T-cell (primary cell): ENCODE measurements at regions not wholly inside any gene's neighbourhood (a gene's known extent, or its start where the extent isn't known, plus 50 kb on each side); places are given as distances from the start of the nearest gene placed in this dataset.

Experiments
- ATAC-seq, 4 experiments: fragments of 200-7000 bp in 3 of 4; fragments of 150-1000 bp in 1 of 4; cut with Tn5 transposase; replicated peaks in 1 of 4; 1 replicate in 3 of 4; 2 replicates in 1 of 4; pipeline ENCODE4 v1.10.0; 2021; ENCODE audit warnings: moderate library complexity in 3 of 4, mild to moderate bottlenecking in 2 of 4, moderate number of reproducible peaks in 1 of 4
- CTCF ChIA-PET, 2 donors: fragments of 300-600 bp; sonication (Branson Sonifier 250); formaldehyde crosslinking; loops; one replicate each; lab custom pipeline; 2022; ENCODE audit warnings: antibody characterized with exemption in 2 of 2; lab: Charles Lee
- POLR2A ChIA-PET, 2 donors: fragments of 300-600 bp; sonication (Branson Sonifier 250); formaldehyde crosslinking; loops; one replicate each; lab custom pipeline; 2022; ENCODE audit warnings: antibody characterized with exemption in 2 of 2; lab: Charles Lee
- DNase-seq, 35 experiments: peaks; one replicate each; pipeline versions ENCODE4 v3.0.0 to v3.0.0-alpha.2; 2013 to 2023
- H3K27ac ChIP-seq: one replicate; pipeline ENCODE4 v1.5.1; 2013; ENCODE audit warnings: low read length
- H3K27me3 ChIP-seq, 2 experiments: replicated peaks in 1 of 2; 1 replicate in 1 of 2; 2 replicates in 1 of 2; pipeline versions ENCODE4 v1.6.1 to v1.7.0; 2013; ENCODE audit warnings: low read length in 1 of 2, mixed read lengths in 1 of 2; ENCODE audit not compliant: control insufficient read depth in 2 of 2, insufficient read depth in 2 of 2; ENCODE audit errors: extremely low read depth in 1 of 2
- H3K36me3 ChIP-seq, 2 donors: 1 replicate in 1 of 2; 2 replicates in 1 of 2; pipeline versions ENCODE4 v1.6.1 to v1.7.0; 2013; ENCODE audit warnings: low read length in 1 of 2; ENCODE audit not compliant: control insufficient read depth in 2 of 2, insufficient read depth in 1 of 2; ENCODE audit errors: extremely low read depth in 1 of 2
- H3K4me1 ChIP-seq, 2 experiments: 1 replicate in 1 of 2; 2 replicates in 1 of 2; pipeline versions ENCODE4 v1.6.1 to v1.7.0; 2013; ENCODE audit warnings: low read length in 2 of 2, mixed read lengths in 1 of 2; ENCODE audit not compliant: insufficient read depth in 2 of 2, control insufficient read depth in 1 of 2; ENCODE audit errors: extremely low read depth in 1 of 2
- H3K4me3 ChIP-seq, 2 donors: 1 replicate in 1 of 2; 2 replicates in 1 of 2; pipeline versions ENCODE4 v1.5.1 to v1.7.0; 2013; ENCODE audit warnings: mild to moderate bottlenecking in 2 of 2, low read length in 1 of 2, moderate library complexity in 1 of 2; ENCODE audit not compliant: control insufficient read depth in 1 of 2; ENCODE audit errors: extremely low read depth in 1 of 2
- H3K9me3 ChIP-seq: 2 replicates; pipeline ENCODE4 v1.7.0; 2013
- H3K27ac Mint-ChIP-seq, 2 donors: one replicate each; pipeline ENCODE4 v1.8.0; 2020 to 2021; ENCODE audit warnings: mild to moderate bottlenecking in 2 of 2, mixed read lengths in 2 of 2
- H3K27me3 Mint-ChIP-seq, 2 donors: one replicate each; pipeline ENCODE4 v1.8.0; 2021 to 2022; ENCODE audit warnings: mixed read lengths in 2 of 2
- H3K36me3 Mint-ChIP-seq: one replicate; pipeline ENCODE4 v1.8.0; 2021; ENCODE audit warnings: mixed read lengths
- H3K4me1 Mint-ChIP-seq, 3 donors: one replicate each; pipeline ENCODE4 v1.8.0; 2020 to 2022; ENCODE audit warnings: mixed read lengths in 3 of 3, mild to moderate bottlenecking in 1 of 3
- H3K4me3 Mint-ChIP-seq, 3 donors: one replicate each; pipeline ENCODE4 v1.8.0; 2020 to 2022; ENCODE audit warnings: mild to moderate bottlenecking in 3 of 3, mixed read lengths in 3 of 3, moderate library complexity in 3 of 3
- H3K9me3 Mint-ChIP-seq, 3 donors: one replicate each; pipeline ENCODE4 v1.8.0; 2020 to 2022; ENCODE audit warnings: mixed read lengths in 3 of 3
- WGBS: methylation state at CpG from one replicate; pipeline ENCODE4 v1.1.5; 2013; ENCODE audit warnings: missing lambda C conversion rate; ENCODE audit not compliant: insufficient coverage; 5-methylcytosine and 5-hydroxymethylcytosine counted together

GRCh38 chr10:45211576-45211975 is 103.8 kb downstream of the OR13A1 start:
- Mint-ChIP-seq H3K36me3 (no peaks in the 10 kb centered on the region), H3K27me3 (peaks cover 18 to 22% of the 10 kb centered on the region in 2 donors), H3K9me3 (peaks cover 0 to 9% (median 3%) of the 10 kb centered on the region in 3 donors), H3K27ac (no peak overlapping the region), H3K4me3 (no peak overlapping the region), H3K4me1 (no peaks in the 10 kb centered on the region)
- Histone ChIP-seq H3K4me3 (no peak overlapping the region), H3K4me1 (no peaks in the 10 kb centered on the region), H3K27ac (no peak overlapping the region), H3K9me3 (no peaks in the 10 kb centered on the region), H3K36me3 (no peaks in the 10 kb centered on the region), H3K27me3 (no peaks in the 10 kb centered on the region)
- ATAC-seq = no peak
- DNase-seq = no peak
- CTCF ChIA-PET = interaction anchor here in 1 of 2 donors (0.6 kb wide), 1 partner anchor 734 kb away, joined by 3 read pairs; no protein-coding TSS in a partner anchor
- POLR2A ChIA-PET = no interaction called here

- ATAC-seq (no peak), DNase-seq (no peak)
- Histone ChIP-seq H3K4me3 (no peak overlapping the region), H3K9me3 (no peaks in the 10 kb centered on the region), H3K27me3 (no peaks in the 10 kb centered on the region), H3K36me3 (no peaks in the 10 kb centered on the region), H3K27ac (no peak overlapping the region), H3K4me1 (no peaks in the 10 kb centered on the region)
- no peaks in the 10 kb centered on the region for H3K9me3 Mint-ChIP-seq
- no peaks in the 10 kb centered on the region for H3K36me3 Mint-ChIP-seq
- ChIA-PET POLR2A (no interaction called here), CTCF (no interaction called here)
- H3K27me3 Mint-ChIP-seq = peaks cover 3 to 5% of the 10 kb centered on the region in 2 donors
- H3K27ac Mint-ChIP-seq = no peak overlapping the region
- no peaks in the 10 kb centered on the region for H3K4me1 Mint-ChIP-seq
- WGBS = 70% methylated on average over 3 of the region's 4 CpGs
- no peak overlapping the region for H3K4me3 Mint-ChIP-seq
These were observed 96.0 kb downstream of the OR13A1 start for GRCh38 chr10:45219416-45219815.

- no peak overlapping the region for H3K4me3 ChIP-seq
- Mint-ChIP-seq H3K36me3 (no peaks in the 10 kb centered on the region), H3K4me1 (no peaks in the 10 kb centered on the region), H3K27ac (no peak overlapping the region), H3K27me3 (peaks cover 2 to 3% of the 10 kb centered on the region in 2 donors), H3K4me3 (no peak overlapping the region), H3K9me3 (no peaks in the 10 kb centered on the region)
- H3K27ac ChIP-seq = no peak overlapping the region
- DNase-seq (no peak), ATAC-seq (no peak)
- no peaks in the 10 kb centered on the region for H3K4me1 ChIP-seq
- CTCF ChIA-PET = interaction anchor here (0.5 to 1.0 kb wide), 3 partner anchors 29 to 510 kb away, joined by 4 to 11 read pairs (median 4); no protein-coding TSS in a partner anchor
- no peaks in the 10 kb centered on the region for H3K36me3 ChIP-seq
- H3K9me3 ChIP-seq = no peaks in the 10 kb centered on the region
- POLR2A ChIA-PET = interaction anchor here in 1 of 2 donors (0.5 to 0.6 kb wide), 2 partner anchors 20 to 289 kb away, joined by 4 to 6 read pairs; no protein-coding TSS in a partner anchor
- no peaks in the 10 kb centered on the region for H3K27me3 ChIP-seq
These were observed 94.5 kb downstream of the OR13A1 start for GRCh38 chr10:45220931-45221330.

- H3K27me3 Mint-ChIP-seq = peaks cover 6 to 26% of the 10 kb centered on the region in 2 donors
- 89% methylated on average over 41 of the region's 50 CpGs for WGBS
- POLR2A ChIA-PET = no interaction called here
- no peak overlapping the region for H3K27ac ChIP-seq
- ATAC-seq (no peak), DNase-seq (no peak)
- no peak overlapping the region for H3K4me3 ChIP-seq
- peaks cover 2% of the 10 kb centered on the region for H3K9me3 ChIP-seq
- H3K9me3 Mint-ChIP-seq = peaks cover 5% of the 10 kb centered on the region in 3 donors
- no peaks in the 10 kb centered on the region for H3K27me3 ChIP-seq
- H3K36me3 ChIP-seq = no peaks in the 10 kb centered on the region
- H3K4me3 Mint-ChIP-seq = no peak overlapping the region
- H3K4me1 ChIP-seq = no peaks in the 10 kb centered on the region
- CTCF ChIA-PET = interaction anchor here in 1 of 2 donors (0.7 kb wide), 1 partner anchor 405 kb away, joined by 3 read pairs; no protein-coding TSS in a partner anchor
- H3K4me1 Mint-ChIP-seq = no peaks in the 10 kb centered on the region
- H3K36me3 Mint-ChIP-seq = peaks cover 1% of the 10 kb centered on the region
- H3K27ac Mint-ChIP-seq = no peak overlapping the region
These were observed 91.1 kb downstream of the OR13A1 start for GRCh38 chr10:45224219-45224841.

- ATAC-seq (no peak), DNase-seq (no peak)
- H3K27ac ChIP-seq = no peak overlapping the region
- Mint-ChIP-seq H3K4me1 (no peaks in the 10 kb centered on the region), H3K27me3 (peaks cover 6 to 35% of the 10 kb centered on the region in 2 donors), H3K27ac (no peak overlapping the region), H3K36me3 (peaks cover 3% of the 10 kb centered on the region), H3K4me3 (no peak overlapping the region), H3K9me3 (peaks cover 7 to 17% (median 13%) of the 10 kb centered on the region in 3 donors)
- ChIA-PET CTCF (interaction anchor here in 1 of 2 donors (0.7 kb wide), 1 partner anchor 8 kb away, joined by 3 read pairs; no protein-coding TSS in a partner anchor), POLR2A (no interaction called here)
- H3K9me3 ChIP-seq = peaks cover 3% of the 10 kb centered on the region
- WGBS = 18% methylated on average over 1 of the region's 2 CpGs
- no peaks in the 10 kb centered on the region for H3K4me1 ChIP-seq
- H3K4me3 ChIP-seq = no peak overlapping the region
- H3K36me3 ChIP-seq = no peaks in the 10 kb centered on the region
- peaks cover 0 to 6% of the 10 kb centered on the region in 2 experiments for H3K27me3 ChIP-seq
These were observed 88.4 kb downstream of the OR13A1 start for GRCh38 chr10:45227042-45227441.

GRCh38 chr10:45227456-45227855 is 88.0 kb downstream of the OR13A1 start:
- CTCF ChIA-PET = no interaction called here
- H3K27me3 ChIP-seq = peaks cover 0 to 6% of the 10 kb centered on the region in 2 experiments
- no peaks in the 10 kb centered on the region for H3K4me1 ChIP-seq
- no peaks in the 10 kb centered on the region for H3K4me1 Mint-ChIP-seq
- peaks cover 7 to 17% (median 13%) of the 10 kb centered on the region in 3 donors for H3K9me3 Mint-ChIP-seq
- no peak for DNase-seq
- H3K36me3 Mint-ChIP-seq = peaks cover 3% of the 10 kb centered on the region
- peaks cover 6 to 38% of the 10 kb centered on the region in 2 donors for H3K27me3 Mint-ChIP-seq
- POLR2A ChIA-PET = no interaction called here
- peaks cover 3% of the 10 kb centered on the region for H3K9me3 ChIP-seq
- H3K27ac ChIP-seq = no peak overlapping the region
- ATAC-seq = no peak
- no peak overlapping the region for H3K4me3 Mint-ChIP-seq
- H3K27ac Mint-ChIP-seq = no peak overlapping the region
- no CpG with 5 or more reads among the region's 1 CpG for WGBS
- no peaks in the 10 kb centered on the region for H3K36me3 ChIP-seq
- no peak overlapping the region for H3K4me3 ChIP-seq
